HG02870 (cell line): ENCODE measurements at regions not wholly inside any gene's neighbourhood (a gene's known extent, or its start where the extent isn't known, plus 50 kb on each side); places are given as distances from the start of the nearest gene placed in this dataset.
"Not testable (repeated sequence)": the region's sequence is repeated elsewhere in the genome, so short reads cannot be mapped to it uniquely, and the experiment has no call there.

ENCODE experiments used
- ATAC-seq: cut with Tn5 transposase; IDR thresholded peaks from one replicate; pipeline ENCODE4 v1.9.1; 2021; ENCODE audit warnings: mild to moderate bottlenecking, moderate library complexity; ENCODE audit not compliant: unreplicated experiment

DNA sequence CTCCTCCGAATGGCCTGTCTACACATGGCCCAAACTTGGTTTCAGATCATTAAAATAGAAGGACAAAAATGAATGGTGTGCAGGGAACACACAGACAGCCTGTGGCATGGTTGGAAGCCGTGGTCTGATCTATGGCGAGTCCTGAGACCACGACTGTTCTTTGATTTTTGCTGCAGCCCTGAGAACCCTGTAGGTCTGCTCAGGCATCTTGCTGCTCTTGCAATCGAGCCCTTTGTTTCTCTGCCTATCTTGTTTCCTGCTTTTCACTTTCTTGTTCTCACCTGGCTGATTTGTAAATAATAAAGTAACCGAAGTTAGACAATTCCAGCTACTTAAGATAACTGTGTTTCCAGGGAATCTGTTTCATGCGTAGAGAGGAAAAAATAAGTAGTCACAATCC is 54.1 kb upstream of the NBPF9 start:
- not testable (repeated sequence) for ATAC-seq

DNA sequence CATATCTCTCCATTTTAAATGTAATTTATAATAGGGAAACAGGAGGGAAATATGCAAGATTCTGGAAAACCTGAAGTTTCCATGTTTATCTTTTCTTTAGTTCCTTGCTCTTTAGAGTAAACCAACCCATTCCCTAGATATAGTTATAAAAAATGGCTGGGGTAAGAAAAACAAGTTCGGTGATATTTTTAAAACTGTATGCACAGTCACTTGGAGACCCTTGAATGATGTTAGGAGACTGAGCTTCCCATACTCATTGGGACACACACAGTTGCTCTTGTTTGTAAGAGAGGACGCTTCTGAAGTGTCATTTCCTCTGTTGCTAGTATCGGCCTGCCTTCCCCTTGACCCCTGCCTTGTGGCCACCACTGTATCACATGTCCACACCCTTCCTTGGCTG is 55.0 kb upstream of the NBPF9 start:
- ATAC-seq, result not testable (repeated sequence)

DNA sequence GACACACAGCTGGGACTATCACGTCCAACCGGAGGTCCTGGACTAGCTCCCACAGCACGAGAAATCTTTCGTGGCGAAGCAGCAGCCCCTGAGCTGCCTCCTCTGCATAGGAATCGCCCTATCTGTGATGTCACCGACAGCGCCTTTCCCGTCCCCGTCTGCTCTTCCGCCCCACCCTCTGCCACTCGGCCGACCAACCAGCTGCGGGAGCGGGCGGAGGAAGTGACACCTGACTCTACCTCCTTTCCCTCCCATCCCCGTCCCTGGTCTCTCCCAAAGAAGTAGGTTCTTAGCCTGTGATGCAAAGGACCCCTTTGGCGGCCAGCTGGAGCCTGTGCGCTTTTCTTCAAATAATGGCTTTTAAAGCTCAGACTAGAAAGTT is 59.7 kb upstream of the NBPF9 start:
- peak; percentile 93 for ATAC-seq

DNA sequence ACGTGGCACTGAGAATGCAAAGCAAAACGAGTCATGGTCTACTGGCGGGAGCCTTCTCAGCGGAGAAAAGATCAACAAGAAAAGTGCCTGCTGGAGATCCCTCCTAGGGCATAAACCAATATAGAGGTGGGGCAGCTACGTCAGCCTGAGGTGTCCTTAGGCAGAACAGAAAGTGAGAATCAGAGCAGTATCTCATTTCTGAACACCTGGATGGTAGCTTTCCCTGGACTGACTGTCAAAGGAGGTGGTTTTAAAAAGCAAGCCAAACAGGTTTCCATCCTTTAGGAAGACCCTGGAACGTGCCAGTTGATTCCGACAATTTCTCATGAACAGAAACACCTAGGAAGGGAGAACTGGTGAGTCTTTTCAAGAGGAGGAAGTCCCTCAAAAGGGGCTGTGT is 71.4 kb upstream of the NBPF9 start:
- not testable (repeated sequence) for ATAC-seq

DNA sequence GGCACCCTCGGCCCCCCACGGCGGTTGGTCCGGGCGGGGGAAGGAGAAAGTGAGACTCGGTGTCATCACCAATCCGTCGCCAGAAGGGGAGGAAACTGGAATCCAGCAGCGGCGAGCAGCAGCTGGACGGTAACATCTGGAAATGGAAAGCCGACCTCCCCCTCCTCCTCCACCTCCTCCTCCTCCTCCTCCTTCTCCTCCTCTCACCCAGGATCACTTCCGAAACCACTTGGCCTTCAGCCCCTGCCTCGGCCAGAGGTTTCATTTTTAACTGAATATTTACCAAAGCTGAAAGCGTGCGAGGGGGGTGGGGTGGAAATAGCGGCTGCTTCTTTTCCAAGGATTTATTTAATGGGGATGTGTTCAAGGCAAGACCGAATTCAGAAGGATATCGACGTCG is 72.5 kb upstream of the NBPF9 start:
- not testable (repeated sequence) for ATAC-seq

DNA sequence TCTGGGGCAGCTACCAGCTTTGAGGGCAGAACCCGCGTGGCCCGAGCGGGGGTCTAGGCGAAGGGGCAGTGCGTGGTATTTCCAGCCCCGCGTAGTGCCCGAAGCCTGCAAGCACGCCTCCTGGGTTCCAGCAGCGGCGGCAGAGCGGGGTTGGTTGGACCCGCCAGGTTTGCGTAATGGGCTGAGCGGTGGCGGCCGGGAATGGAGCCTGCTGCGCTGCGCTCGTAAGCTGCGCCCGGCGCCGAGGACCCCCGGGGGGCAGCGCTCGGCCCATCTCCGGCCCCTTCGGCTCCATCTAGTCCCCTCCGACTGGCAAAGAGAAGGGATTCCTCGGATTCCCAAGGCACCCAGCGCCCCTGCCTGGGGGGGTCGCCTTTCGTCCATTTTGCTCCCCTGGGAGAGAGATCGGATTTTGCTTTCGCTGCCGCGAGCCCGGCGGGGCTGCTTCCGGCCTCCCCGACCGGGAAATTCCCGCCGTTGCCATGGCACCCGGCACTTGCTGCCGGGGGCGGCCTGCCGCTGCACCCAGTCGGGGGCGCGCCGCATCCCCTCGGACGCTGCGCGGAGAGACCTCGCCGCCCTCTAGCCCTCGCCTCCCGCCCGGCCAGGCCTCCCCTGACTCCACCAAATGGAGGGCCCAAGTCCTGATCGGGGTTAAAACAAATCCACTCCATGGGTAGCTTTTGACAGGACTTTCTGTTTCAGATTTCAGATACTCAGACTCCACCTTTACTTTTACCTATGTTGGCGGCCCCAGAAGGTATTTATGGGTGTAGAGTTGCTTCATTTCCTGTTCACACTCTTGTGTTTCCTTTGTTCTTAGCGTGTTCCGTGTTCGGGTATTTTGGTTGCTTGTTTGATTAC is 73.3 kb upstream of the NBPF9 start:
- ATAC-seq, result not testable (repeated sequence)

DNA sequence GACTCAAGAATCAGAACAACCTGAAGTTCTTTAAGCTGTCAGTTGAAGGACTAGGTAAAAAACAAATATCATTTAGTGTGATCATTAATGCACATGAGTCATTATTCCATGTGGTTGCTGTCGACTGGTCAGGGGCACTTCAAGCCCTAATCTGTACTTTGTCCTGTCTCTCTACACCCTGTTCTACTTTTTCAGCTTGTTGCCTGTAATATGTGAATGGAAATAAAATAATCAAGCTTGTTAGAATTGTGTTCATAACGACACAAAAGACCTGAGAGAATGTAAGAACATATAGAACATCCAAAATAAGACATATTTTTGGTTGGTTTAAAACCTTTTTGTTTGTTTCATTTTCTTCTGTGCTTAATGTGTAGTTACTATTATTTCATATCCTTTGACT is 87.4 kb upstream of the NBPF9 start:
- not testable (repeated sequence) for ATAC-seq

DNA sequence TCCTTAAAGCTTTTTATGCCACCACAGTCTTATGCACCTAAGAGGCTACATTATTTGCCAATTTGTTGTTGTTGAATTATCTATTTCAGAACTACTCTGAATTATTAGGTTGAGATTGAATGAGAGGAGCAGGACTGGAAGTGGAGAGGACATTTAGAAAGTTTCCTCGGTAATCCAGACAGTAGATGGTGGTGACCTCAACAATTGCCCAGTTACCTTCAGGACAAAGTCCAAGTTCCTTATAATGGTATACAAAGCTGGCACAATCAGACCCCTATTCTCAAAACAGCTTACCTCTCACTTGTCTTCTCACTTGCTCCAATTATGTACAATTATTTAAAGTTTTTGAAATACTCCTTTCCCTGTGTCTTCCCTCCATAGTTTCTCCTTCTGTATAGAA is 93.3 kb upstream of the NBPF9 start:
- not testable (repeated sequence) for ATAC-seq

DNA sequence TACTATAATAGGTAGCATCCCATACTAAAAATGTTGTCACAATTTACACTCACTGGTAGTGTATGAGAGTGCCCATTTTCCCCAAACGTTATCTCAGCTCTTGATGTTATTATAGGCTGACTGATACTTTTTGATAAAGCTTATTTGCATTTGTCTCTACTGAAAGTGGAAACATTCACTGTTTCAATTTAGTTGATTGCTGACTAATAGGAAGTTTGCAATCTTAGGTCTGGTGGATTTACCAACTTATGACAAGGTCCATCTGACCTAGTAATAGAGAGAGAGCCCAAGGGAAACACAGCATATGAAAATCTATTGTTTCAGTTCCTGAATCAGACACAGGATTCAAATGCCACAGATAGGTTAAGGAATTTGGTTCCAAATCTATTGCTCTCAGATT is 97.2 kb upstream of the NBPF9 start:
- not testable (repeated sequence) for ATAC-seq

DNA sequence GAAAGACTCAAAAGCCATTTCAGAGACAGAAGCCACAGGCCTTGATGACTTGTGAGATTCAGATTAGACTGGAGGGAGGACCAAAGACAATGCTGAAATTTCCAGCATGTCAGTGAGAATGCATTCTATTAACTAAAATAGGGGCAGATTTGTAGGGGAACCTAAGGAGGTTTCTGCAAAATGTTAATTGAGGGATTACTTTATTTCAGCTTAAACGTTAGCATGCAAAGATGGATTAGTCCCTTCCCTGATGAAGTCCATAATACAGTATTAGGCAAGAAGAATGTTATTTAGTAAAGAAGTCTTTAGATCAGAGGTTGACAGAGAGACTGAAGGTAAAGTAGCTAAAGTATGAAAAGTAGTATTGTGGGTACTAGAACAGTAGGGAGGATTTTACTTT is 98.9 kb upstream of the NBPF9 start:
- not testable (repeated sequence) for ATAC-seq

DNA sequence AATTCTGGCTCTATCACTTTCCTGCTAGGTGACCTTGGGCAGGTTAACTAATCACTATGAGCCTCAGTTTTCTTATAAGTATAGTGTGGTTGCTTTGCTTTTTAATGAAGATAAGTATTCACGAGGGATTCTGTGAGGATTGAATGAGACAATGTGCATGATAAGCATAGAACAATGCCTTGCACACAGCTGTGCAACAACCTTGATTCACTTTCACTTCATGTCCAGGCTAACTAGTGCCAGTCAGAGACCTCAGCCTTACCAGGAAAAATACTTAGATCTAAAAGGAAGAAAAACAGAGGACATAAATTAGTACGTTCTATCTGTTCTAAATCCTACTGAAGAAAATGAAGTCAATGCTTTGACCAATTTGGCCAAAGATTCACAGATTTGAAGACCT is 101.0 kb upstream of the NBPF9 start:
- not testable (repeated sequence) for ATAC-seq

DNA sequence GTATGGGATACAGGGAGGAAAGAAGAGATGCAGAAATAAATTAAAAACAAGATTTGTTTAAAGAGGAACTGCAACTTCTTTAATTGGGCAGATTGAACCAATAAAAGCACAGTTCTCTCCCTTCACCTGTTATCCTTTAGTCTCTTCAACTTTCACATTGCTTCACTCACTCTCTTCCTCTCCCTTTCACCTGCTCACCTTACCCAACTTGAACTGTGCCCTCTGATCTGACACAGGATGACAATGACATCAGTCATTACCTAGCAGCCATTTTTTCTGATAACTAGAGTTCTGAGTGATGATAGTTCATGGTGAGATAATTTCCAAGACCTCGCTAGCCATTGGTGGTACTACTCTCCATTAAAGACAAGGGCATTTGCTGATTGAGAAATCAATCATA is 105.5 kb upstream of the NBPF9 start:
- ATAC-seq, result not testable (repeated sequence)

DNA sequence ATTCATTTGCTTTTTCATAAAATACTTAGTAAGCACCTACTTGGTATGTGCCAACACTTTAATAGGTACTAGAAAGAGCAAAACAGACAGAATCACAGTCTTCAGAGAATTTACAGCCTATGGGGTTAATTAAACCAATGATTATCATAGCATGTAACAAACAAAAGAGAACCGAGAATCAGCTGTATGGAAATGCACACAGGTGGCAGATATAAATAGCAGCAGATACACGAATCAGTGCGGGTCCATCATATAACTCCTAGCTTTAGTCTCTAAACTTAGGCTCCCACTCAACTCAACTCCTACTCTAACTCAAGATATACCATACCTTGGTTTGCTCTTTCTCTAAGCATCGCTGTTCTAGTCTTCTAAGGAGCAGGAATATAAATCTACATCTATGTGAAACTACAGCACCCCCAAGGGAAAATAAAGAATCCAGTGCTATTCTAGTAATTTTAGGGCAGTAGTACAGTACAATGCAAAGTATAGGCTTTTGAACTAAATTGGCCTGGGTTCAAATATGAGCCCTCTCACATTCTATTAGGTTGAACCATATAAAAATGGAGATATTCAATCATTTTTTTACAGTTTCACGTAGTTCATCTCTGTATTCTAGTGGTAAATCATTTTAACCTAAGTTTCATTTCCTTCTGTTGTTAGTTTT is 108.5 kb upstream of the NBPF9 start:
- peak; percentile 71 for ATAC-seq

DNA sequence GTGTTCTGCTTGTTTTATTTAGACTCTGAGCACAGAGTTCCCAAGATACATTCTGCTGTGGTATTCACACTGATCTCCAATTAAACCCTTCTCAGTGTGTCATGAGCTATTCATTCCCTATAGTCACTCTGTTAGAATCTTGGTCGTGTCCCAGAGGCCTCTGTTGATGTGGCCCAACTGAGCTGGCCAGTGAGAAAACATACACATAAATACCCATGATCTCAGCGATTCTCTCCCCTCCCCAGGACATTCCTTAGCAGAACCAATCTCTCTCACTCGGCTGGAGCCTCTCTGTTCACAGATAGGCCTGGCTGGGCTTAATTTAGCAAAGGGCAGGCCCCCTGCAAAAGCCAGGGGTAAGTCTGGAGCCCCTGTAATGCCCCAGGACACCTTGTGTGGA is 109.6 kb upstream of the NBPF9 start:
- ATAC-seq, result not testable (repeated sequence)

DNA sequence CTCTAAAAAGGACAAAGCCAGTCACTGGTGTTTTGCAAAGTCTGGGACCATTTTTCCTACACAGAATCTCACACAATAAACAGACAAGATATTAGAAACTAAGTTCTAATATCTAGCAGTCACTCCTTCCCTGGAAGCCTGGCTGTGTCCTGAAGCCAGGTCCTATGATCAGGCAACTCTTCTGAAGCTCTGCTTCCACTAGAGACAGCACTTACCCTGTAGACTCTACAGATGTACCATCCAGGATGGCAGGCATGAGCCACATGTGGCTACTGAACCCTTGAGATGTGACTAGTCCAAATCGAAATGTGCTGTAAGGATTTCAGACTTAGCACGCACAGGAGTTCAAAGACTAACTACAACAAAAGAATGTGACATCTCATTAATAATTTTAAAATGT is 110.3 kb upstream of the NBPF9 start:
- ATAC-seq, result not testable (repeated sequence)

DNA sequence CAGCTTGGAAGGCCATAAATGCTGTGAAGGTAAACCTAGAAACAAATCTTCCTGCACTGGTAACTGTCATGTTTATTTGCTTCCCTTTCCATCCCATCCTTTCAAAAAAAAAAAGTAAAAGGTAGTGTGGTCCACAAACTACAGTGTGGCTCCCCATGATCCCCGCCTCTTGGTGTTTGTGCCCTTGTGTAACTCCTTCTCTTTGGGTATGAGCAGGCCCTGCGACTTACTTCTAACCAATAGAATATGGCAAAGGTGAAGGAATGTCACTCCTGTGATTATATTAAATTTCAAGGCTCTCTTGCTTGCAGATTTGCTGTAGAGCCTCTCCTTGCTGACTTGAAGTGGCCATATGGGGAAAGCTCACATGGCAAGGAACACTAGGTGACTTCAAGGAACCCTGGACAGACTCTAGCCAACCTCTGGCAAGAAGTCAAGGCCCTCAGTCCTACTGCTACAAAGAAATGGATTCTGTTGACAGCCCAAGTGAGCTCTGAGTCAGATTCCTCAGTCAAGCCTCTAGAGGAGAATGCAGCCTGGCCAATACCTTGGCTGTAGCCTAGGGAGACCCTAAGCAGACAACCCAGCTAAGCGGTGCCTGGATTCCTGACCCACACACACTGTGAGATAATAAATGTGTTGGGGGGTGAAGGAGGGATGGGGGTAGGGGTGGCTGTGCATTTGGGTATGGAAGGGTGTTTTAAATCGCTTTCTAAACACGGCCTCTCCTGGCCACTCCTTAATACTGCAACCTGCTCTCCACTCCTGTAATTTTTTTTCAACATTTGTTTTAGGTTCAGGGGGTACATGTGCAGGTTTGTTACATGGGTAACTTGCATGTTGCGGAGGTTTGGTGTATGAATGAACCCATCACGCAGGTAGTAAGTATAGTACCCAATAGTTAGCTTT is 115.0 kb upstream of the NBPF9 start:
- not testable (repeated sequence) for ATAC-seq

DNA sequence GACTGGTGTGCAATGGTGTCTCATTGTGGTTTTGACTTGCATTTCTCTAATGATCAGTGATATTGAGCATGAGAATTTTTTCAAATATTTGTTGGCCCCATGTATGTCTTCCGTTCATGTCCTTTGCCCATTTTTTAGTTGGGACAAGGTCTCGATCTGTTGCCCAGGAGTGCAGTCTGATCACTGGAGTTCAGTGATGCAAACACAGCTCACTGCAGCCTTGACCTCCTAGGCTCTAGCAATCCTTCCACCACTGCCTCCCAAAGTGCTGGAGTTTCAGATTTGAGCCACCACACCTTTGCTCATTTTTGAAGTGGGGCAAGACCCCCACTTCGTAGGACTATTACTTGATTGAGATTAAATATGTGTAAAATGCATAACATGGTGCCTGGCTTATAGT is 116.2 kb upstream of the NBPF9 start:
- ATAC-seq, result not testable (repeated sequence)

DNA sequence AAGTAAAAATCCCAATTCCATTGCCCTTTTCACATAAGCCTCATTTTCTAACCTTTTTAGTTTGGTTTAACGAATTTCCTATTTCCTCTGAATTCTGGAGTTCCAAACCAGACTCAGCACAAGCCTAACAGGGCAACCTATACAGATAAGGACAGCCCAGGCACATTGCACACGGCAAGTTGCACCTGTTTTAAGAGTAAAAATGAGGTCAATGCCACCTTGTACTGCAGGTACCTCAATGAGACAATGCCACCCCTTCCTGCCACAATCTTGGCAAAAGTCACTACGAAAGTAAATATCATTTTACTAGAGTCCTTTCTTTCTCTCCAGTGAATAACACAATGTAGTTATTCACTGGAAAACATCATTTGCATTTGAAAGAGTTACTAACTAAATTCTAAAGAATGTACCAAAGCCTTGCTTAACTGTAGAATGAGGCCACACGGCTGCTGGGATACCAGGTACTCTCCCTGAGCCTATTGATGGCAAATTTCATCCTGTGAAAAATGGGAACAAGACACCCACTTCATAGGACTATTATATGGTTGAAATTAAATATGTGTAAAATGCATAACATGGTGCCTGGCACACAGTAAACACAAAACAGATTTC is 117.2 kb upstream of the NBPF9 start:
- ATAC-seq, result not testable (repeated sequence)

DNA sequence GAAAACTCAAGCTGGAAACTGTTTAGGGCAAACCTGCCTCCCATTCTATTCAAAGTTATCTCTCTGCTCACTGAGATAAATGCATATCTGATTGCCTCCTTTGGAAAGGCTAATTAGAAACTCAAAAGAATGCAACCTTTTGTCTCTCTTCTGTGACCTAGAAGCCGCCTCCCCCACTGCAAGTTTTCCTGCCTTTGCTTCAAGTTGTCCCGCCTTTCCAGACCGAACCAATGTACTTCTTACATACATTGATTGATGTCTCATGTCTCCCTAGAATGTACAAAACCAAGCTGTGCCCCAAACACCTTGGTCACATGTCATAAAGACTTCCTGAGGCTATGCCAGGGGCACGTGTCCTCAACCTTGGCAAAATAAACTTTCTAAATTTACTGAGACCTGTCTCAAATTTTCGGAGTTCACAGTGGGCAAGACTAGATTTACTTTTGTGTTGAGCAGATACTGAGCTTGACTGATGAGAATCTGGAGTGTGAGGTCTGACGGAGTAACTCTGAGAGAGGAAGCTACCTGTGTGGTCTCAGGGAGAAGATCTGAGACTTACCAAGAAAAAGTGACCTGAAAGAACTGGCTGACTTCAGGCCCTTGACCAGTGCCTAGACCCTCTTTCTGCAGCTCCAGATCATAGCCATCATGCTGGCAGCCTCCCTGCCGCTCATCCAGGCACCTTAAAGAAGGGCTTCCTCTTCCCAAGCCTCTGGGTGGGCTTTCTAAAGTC is 124.7 kb upstream of the NBPF9 start:
- not testable (repeated sequence) for ATAC-seq
